Right atrium auricular region (tissue), 2 donors: ENCODE measurements at regions not wholly inside any gene's neighbourhood (a gene's known extent, or its start where the extent isn't known, plus 50 kb on each side); places are given as distances from the start of the nearest gene placed in this dataset.

ENCODE experiments used
- DNase-seq: peaks from one replicate; pipeline ENCODE4 v3.0.0-alpha.2; 2019; ENCODE audit warnings: low spot score
- H3K27ac ChIP-seq, 2 donors: fragments of 200-600 bp; sonication (generic); 1 replicate in 1 of 2; 2 replicates in 1 of 2; pipeline ENCODE4 v1.5.1; 2016 to 2019
- H3K27me3 ChIP-seq, 2 donors: fragments of 200-600 bp; sonication (generic); one replicate each; pipeline versions ENCODE4 v1.5.1 to v1.6.0; 2017 to 2019
- H3K36me3 ChIP-seq: fragments of 200-600 bp; sonication (generic); one replicate; pipeline ENCODE4 v1.5.1; 2016
- H3K4me1 ChIP-seq, 2 donors: fragments of 200-600 bp; sonication (generic); one replicate each; pipeline versions ENCODE4 v1.5.1 to v1.6.0; 2017 to 2019
- H3K4me3 ChIP-seq, 2 donors: fragments of 200-600 bp; sonication (generic); 1 replicate in 1 of 2; 2 replicates in 1 of 2; pipeline ENCODE4 v1.5.1; 2017 to 2019; ENCODE audit warnings: mild to moderate bottlenecking in 1 of 2, moderate library complexity in 1 of 2
- H3K9me3 ChIP-seq, 2 donors: fragments of 200-600 bp; sonication (generic); one replicate each; pipeline ENCODE4 v1.5.1; 2019
- CTCF ChIP-seq, 2 donors: fragments of 200-600 bp; sonication (generic); IDR thresholded peaks; one replicate each; pipeline ENCODE4 v1.5.1; 2019; ENCODE audit warnings: antibody characterized with exemption in 2 of 2

- TF ChIP-seq CTCF (IDR thresholded peaks at IDR 0.05): no peak
- DNase-seq: no peak
- H3K4me3 ChIP-seq: no peak overlapping the region
Measured at GRCh38 chr7:53398566-53398965, 363.1 kb downstream of the POM121L12 start.

GRCh38 chr7:53413021-53413420, 377.6 kb downstream of the POM121L12 start:
- Histone ChIP-seq H3K27me3 (no peaks in the 10 kb centered on the region), H3K9me3 (no peaks in the 10 kb centered on the region), H3K4me1 (no peaks in the 10 kb centered on the region), H3K4me3 (no peak overlapping the region), H3K36me3 (no peaks in the 10 kb centered on the region), H3K27ac (no peak overlapping the region)
- no peak for DNase-seq
- TF ChIP-seq CTCF (IDR thresholded peaks at IDR 0.05): no peak

More at GRCh38 chr7:53398566-53398965, 363.1 kb downstream of the POM121L12 start:
- H3K36me3 ChIP-seq: no peaks in the 10 kb centered on the region
- no peaks in the 10 kb centered on the region for H3K9me3 ChIP-seq
- no peak overlapping the region for H3K27ac ChIP-seq
- H3K27me3 ChIP-seq: no peaks in the 10 kb centered on the region
- no peaks in the 10 kb centered on the region for H3K4me1 ChIP-seq

- no peaks in the 10 kb centered on the region for H3K4me1 ChIP-seq
- H3K4me3 ChIP-seq: no peak overlapping the region
- no peaks in the 10 kb centered on the region for H3K9me3 ChIP-seq
- no peak for TF ChIP-seq CTCF (IDR thresholded peaks at IDR 0.05)
- no peak for DNase-seq
- H3K27me3 ChIP-seq: no peaks in the 10 kb centered on the region
- no peaks in the 10 kb centered on the region for H3K36me3 ChIP-seq
- no peak overlapping the region for H3K27ac ChIP-seq
Measured at GRCh38 chr7:53415816-53416215, 380.4 kb downstream of the POM121L12 start.

GRCh38 chr7:53418834-53419482, 383.5 kb downstream of the POM121L12 start:
- no peaks in the 10 kb centered on the region for H3K4me1 ChIP-seq
- no peak overlapping the region for H3K27ac ChIP-seq
- H3K4me3 ChIP-seq: no peak overlapping the region
- TF ChIP-seq CTCF (IDR thresholded peaks at IDR 0.05): no peak
- no peak for DNase-seq
- no peaks in the 10 kb centered on the region for H3K36me3 ChIP-seq
- H3K27me3 ChIP-seq: no peaks in the 10 kb centered on the region
- H3K9me3 ChIP-seq: no peaks in the 10 kb centered on the region

- Histone ChIP-seq H3K27ac (no peak overlapping the region), H3K4me3 (no peak overlapping the region), H3K36me3 (no peaks in the 10 kb centered on the region), H3K4me1 (no peaks in the 10 kb centered on the region), H3K9me3 (no peaks in the 10 kb centered on the region), H3K27me3 (no peaks in the 10 kb centered on the region)
- TF ChIP-seq CTCF (IDR thresholded peaks at IDR 0.05): no peak
- DNase-seq: no peak
Measured at GRCh38 chr7:53420550-53420949, 385.1 kb downstream of the POM121L12 start.

- Histone ChIP-seq H3K4me1 (no peaks in the 10 kb centered on the region), H3K27ac (no peak overlapping the region), H3K4me3 (no peak overlapping the region), H3K9me3 (no peaks in the 10 kb centered on the region), H3K36me3 (no peaks in the 10 kb centered on the region), H3K27me3 (no peaks in the 10 kb centered on the region)
- no peak for DNase-seq
- TF ChIP-seq CTCF (IDR thresholded peaks at IDR 0.05): no peak
Measured at GRCh38 chr7:53422291-53422690, 386.9 kb downstream of the POM121L12 start.
